ENCODE measurements at regions not wholly inside any gene's neighbourhood (a gene's known extent, or its start where the extent isn't known, plus 50 kb on each side); places are given as distances from the start of the nearest gene placed in this dataset.

DNA sequence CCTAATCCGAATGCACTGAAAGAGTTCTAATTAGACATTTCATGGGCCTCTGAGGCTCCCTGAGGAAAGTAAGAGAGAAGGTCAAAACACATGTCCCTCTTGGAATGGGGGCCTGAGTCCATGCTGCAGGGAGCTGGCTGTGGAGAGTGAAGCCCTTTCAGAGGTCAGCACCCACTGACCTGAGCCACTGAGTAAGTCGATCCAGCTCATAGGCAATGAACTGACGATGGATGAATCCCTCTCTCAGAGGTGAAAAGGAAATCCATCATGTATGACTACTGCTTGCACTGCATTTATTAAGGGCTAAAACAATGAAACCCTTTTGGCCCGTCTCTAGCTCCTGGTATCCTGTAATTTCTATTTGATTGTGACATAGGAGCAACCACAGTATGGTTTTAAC lies 288.9 kb upstream of the VLDLR start:
- TF ChIP-seq YY1 (IDR thresholded peaks at IDR 0.05; ENCODE audit: insufficient read depth, insufficient read length): no peak
- no peak for TF ChIP-seq SUZ12 (IDR thresholded peaks at IDR 0.05; ENCODE audit: extremely low read depth, insufficient read depth, insufficient read length)

Data from NT2/D1 (cell line).